AG04450 (cell line): ENCODE measurements at regions not wholly inside any gene's neighbourhood (a gene's known extent, or its start where the extent isn't known, plus 50 kb on each side); places are given as distances from the start of the nearest gene placed in this dataset.

ENCODE experiments used
- CTCF ChIA-PET: fragments of 300-600, 350-600 bp; formaldehyde crosslinking; extraction: SDS; loops from one replicate; lab custom pipeline; 2022; ENCODE audit warnings: antibody characterized with exemption, inconsistent platforms; lab: Charles Lee
- POLR2A ChIA-PET: fragments of 350-600 bp; formaldehyde crosslinking; extraction: SDS; loops from one replicate; lab custom pipeline; 2021; ENCODE audit warnings: antibody characterized with exemption, inconsistent platforms; lab: Yijun Ruan, JAX
- DNase-seq: peaks from one replicate; pipeline ENCODE4 v3.0.0-alpha.2; 2011; ENCODE audit warnings: low read depth, low spot score
- H3K27ac ChIP-seq: one replicate; pipeline ENCODE4 v1.5.1; 2012; ENCODE audit warnings: low read depth, low read length, control low read depth
- H3K27me3 ChIP-seq: one replicate; pipeline ENCODE4 v1.6.0; 2012; ENCODE audit warnings: low read length; ENCODE audit not compliant: control insufficient read depth, insufficient read depth
- H3K4me3 ChIP-seq: 2 replicates; pipeline ENCODE4 v1.5.1; 2011; ENCODE audit warnings: mild to moderate bottlenecking, low read depth, low read length, control low read depth
- H3K9me3 ChIP-seq: 2 replicates; pipeline ENCODE4 v1.5.1; 2012; ENCODE audit warnings: low read length; ENCODE audit not compliant: control insufficient read depth, insufficient read depth
- TF ChIP-seq, protein P1 (sequence below): IDR thresholded peaks from 2 replicates; pipeline ENCODE4 v1.5.1; 2011; ENCODE audit warnings: low read depth, low read length, control low read depth, inconsistent platforms

- DNase-seq: no peak
- CTCF ChIA-PET: no interaction called here
- Histone ChIP-seq H3K27me3 (peaks cover 5% of the 10 kb centered on the region), H3K27ac (no peak overlapping the region), H3K9me3 (no peaks in the 10 kb centered on the region), H3K4me3 (no peak overlapping the region)
- TF ChIP-seq, protein P1, sequence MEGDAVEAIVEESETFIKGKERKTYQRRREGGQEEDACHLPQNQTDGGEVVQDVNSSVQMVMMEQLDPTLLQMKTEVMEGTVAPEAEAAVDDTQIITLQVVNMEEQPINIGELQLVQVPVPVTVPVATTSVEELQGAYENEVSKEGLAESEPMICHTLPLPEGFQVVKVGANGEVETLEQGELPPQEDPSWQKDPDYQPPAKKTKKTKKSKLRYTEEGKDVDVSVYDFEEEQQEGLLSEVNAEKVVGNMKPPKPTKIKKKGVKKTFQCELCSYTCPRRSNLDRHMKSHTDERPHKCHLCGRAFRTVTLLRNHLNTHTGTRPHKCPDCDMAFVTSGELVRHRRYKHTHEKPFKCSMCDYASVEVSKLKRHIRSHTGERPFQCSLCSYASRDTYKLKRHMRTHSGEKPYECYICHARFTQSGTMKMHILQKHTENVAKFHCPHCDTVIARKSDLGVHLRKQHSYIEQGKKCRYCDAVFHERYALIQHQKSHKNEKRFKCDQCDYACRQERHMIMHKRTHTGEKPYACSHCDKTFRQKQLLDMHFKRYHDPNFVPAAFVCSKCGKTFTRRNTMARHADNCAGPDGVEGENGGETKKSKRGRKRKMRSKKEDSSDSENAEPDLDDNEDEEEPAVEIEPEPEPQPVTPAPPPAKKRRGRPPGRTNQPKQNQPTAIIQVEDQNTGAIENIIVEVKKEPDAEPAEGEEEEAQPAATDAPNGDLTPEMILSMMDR: no peak
- POLR2A ChIA-PET: no interaction called here
These were observed 135.1 kb downstream of the CEP57L1 start for GRCh38 chr6:109230453-109230852.

DNA sequence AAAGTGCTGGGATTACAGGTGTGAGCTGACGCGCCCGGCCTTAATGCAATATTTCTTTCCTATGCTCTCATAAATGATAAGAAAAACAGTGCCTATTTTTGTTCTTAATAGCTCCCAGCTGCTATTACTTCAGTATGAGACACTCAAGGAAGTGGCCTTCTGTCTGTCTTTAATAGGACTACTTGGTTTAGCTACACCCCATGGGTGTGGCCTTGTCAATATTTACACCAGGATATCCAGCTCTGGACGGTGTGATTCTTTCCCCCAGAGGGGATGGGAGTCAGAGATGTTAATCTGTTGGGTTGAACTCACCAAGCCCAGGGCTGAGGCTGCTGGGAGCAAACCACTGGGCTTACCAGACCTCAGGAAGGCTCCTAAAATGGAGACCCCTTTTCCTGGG is 134.2 kb downstream of the CEP57L1 start:
- H3K9me3 ChIP-seq: no peaks in the 10 kb centered on the region
- H3K27ac ChIP-seq: no peak overlapping the region
- ChIA-PET POLR2A (no interaction called here), CTCF (no interaction called here)
- TF ChIP-seq, protein P1: no peak
- no peak for DNase-seq
- H3K27me3 ChIP-seq: peaks cover 6% of the 10 kb centered on the region
- no peak overlapping the region for H3K4me3 ChIP-seq

DNA sequence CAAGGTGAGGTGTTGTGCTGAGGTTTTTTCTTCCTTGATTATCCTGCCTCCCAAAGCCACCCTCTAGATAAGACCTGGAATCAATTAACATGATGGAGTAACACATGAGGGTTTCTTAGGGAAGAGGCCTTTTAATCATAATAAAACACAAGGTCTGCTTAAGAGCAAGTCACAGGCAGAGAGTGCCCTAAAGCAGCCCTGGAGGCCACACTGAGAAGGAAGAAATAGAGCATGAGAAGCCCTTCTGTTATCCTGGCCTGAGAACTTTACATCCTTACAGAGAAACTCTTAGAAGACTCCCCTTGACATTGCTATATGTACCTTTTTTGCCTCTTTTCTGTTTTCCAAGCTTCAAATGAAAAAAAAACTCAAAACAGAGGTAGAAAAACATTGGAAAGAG is 132.3 kb downstream of the CEP57L1 start:
- TF ChIP-seq, protein P1: no peak
- POLR2A ChIA-PET: no interaction called here
- CTCF ChIA-PET: no interaction called here

GRCh38 chr6:109226353-109226752 is 131.0 kb downstream of the CEP57L1 start:
- H3K4me3 ChIP-seq: no peak overlapping the region
- no peak for DNase-seq
- TF ChIP-seq, protein P1: no peak
- POLR2A ChIA-PET: no interaction called here
- CTCF ChIA-PET: no interaction called here
- peaks cover 12% of the 10 kb centered on the region for H3K27me3 ChIP-seq
- no peak overlapping the region for H3K27ac ChIP-seq
- no peaks in the 10 kb centered on the region for H3K9me3 ChIP-seq

More for the DNA sequence above, 132.3 kb downstream of the CEP57L1 start:
- Histone ChIP-seq H3K27ac (no peak overlapping the region), H3K9me3 (no peaks in the 10 kb centered on the region), H3K4me3 (no peak overlapping the region), H3K27me3 (peaks cover 12% of the 10 kb centered on the region)
- no peak for DNase-seq

DNA sequence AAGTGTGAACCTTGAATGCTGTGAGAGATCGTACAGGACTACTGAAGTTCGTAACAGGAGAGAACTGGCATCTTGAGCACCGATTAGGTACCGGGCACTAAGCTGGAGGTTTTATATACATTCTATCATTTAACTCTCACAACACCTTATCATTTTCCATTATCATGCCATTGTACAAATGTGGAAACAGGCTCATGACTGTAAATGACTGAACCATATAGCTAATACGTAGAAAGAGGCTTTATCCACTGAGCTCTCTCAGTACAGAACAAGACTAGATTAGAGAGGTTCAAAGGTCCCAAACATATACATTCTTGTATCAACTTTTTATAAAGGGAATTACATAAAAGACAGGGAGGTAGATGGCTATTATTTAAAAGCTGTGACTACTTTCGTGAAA is 130.6 kb downstream of the CEP57L1 start:
- Histone ChIP-seq H3K4me3 (no peak overlapping the region), H3K9me3 (no peaks in the 10 kb centered on the region), H3K27ac (no peak overlapping the region), H3K27me3 (peaks cover 12% of the 10 kb centered on the region)
- DNase-seq: no peak
- POLR2A ChIA-PET: no interaction called here
- CTCF ChIA-PET: no interaction called here
- TF ChIP-seq, protein P1: no peak
